Mesenchymal stem cell (in vitro differentiated cells and primary cell): ENCODE measurements at regions not wholly inside any gene's neighbourhood (a gene's known extent, or its start where the extent isn't known, plus 50 kb on each side); places are given as distances from the start of the nearest gene placed in this dataset.

Experiments
- DNase-seq: peaks from one replicate; pipeline ENCODE4 v3.0.0-alpha.2; 2013
- H2AFZ ChIP-seq: one replicate; pipeline ENCODE4 v1.6.1; 2013; ENCODE audit warnings: low read depth, mild to moderate bottlenecking, control low read depth, inconsistent platforms, low read length, moderate library complexity
- H2AK5ac ChIP-seq: 2 replicates; pipeline ENCODE4 v1.6.1; 2013; ENCODE audit warnings: low read length, moderate library complexity, mild to moderate bottlenecking, inconsistent platforms; ENCODE audit not compliant: severe bottlenecking
- H2BK120ac ChIP-seq: one replicate; pipeline ENCODE4 v1.6.1; 2013; ENCODE audit warnings: low read depth, mild to moderate bottlenecking, inconsistent platforms, low read length, moderate library complexity
- H2BK12ac ChIP-seq, 2 experiments: one replicate each; pipeline ENCODE4 v1.6.1; 2013; ENCODE audit warnings: inconsistent platforms in 2 of 2, low read length in 2 of 2, mild to moderate bottlenecking in 2 of 2, moderate library complexity in 2 of 2, control low read depth in 1 of 2
- H2BK15ac ChIP-seq: one replicate; pipeline ENCODE4 v1.6.1; 2013; ENCODE audit warnings: mild to moderate bottlenecking, low read depth, inconsistent platforms; ENCODE audit not compliant: poor library complexity, severe bottlenecking
- H2BK5ac ChIP-seq: 2 replicates; pipeline ENCODE4 v1.6.1; 2013; ENCODE audit warnings: low read depth, mild to moderate bottlenecking, low read length, control low read depth, inconsistent platforms; ENCODE audit not compliant: poor library complexity, severe bottlenecking
- H3K14ac ChIP-seq, 2 experiments: one replicate each; pipeline ENCODE4 v1.6.1; 2013; ENCODE audit warnings: inconsistent platforms in 2 of 2, low read length in 2 of 2, control low read depth in 1 of 2, mild to moderate bottlenecking in 1 of 2, moderate library complexity in 1 of 2
- H3K18ac ChIP-seq, 2 experiments: one replicate each; pipeline ENCODE4 v1.6.1; 2013; ENCODE audit warnings: inconsistent platforms in 2 of 2, low read length in 2 of 2, control low read depth in 1 of 2, low read depth in 1 of 2, mild to moderate bottlenecking in 1 of 2
- H3K23ac ChIP-seq, 2 experiments: one replicate each; pipeline ENCODE4 v1.6.1; 2013; ENCODE audit warnings: inconsistent platforms in 2 of 2, low read length in 2 of 2, mild to moderate bottlenecking in 2 of 2, moderate library complexity in 2 of 2, control low read depth in 1 of 2
- H3K27ac ChIP-seq: 2 replicates; pipeline ENCODE4 v1.5.1; 2013; ENCODE audit warnings: mild to moderate bottlenecking, moderate library complexity, low read length, control low read depth, inconsistent platforms; ENCODE audit not compliant: poor library complexity, severe bottlenecking
- H3K27me3 ChIP-seq, 2 experiments: 2 replicates each; pipeline versions ENCODE4 v1.6.1 to v1.7.0; 2013; ENCODE audit warnings: low read length in 2 of 2, mild to moderate bottlenecking in 2 of 2, moderate library complexity in 2 of 2, control low read depth in 1 of 2, inconsistent platforms in 1 of 2; ENCODE audit not compliant: control insufficient read depth in 1 of 2, insufficient read depth in 1 of 2
- H3K36me3 ChIP-seq, 2 experiments: 2 replicates each; pipeline versions ENCODE4 v1.6.1 to v1.7.0; 2013; ENCODE audit warnings: low read length in 2 of 2, control low read depth in 1 of 2, inconsistent platforms in 1 of 2, low read depth in 1 of 2, mild to moderate bottlenecking in 1 of 2; ENCODE audit not compliant: insufficient read depth in 2 of 2, control insufficient read depth in 1 of 2
- H3K4ac ChIP-seq, 2 experiments: one replicate each; pipeline ENCODE4 v1.6.1; 2013; ENCODE audit warnings: inconsistent platforms in 2 of 2, low read length in 2 of 2, mild to moderate bottlenecking in 2 of 2, moderate library complexity in 2 of 2, control low read depth in 1 of 2, low read depth in 1 of 2
- H3K4me1 ChIP-seq: 2 replicates; pipeline ENCODE4 v1.6.1; 2013; ENCODE audit warnings: low read depth, low read length, control low read depth; ENCODE audit not compliant: control insufficient read depth, insufficient read depth
- H3K4me2 ChIP-seq: 2 replicates; pipeline ENCODE4 v1.6.1; 2013; ENCODE audit warnings: low read length, mild to moderate bottlenecking, inconsistent platforms; ENCODE audit not compliant: poor library complexity, severe bottlenecking
- H3K4me3 ChIP-seq, 2 experiments: 2 replicates each; pipeline versions ENCODE4 v1.5.1 to v1.7.0; 2013; ENCODE audit warnings: low read length in 2 of 2, mild to moderate bottlenecking in 2 of 2, control low read depth in 1 of 2, low read depth in 1 of 2; ENCODE audit not compliant: insufficient read depth in 1 of 2
- H3K79me1 ChIP-seq: replicated peaks from 2 replicates; pipeline ENCODE4 v1.6.1; 2013; ENCODE audit warnings: mild to moderate bottlenecking, control low read depth, low read length, inconsistent platforms; ENCODE audit not compliant: poor library complexity, severe bottlenecking
- H3K9ac ChIP-seq: 2 replicates; pipeline ENCODE4 v1.7.0; 2013; ENCODE audit warnings: mild to moderate bottlenecking, low read length, moderate library complexity
- H3K9me3 ChIP-seq: 2 replicates; pipeline ENCODE4 v1.7.0; 2013; ENCODE audit warnings: mild to moderate bottlenecking, low read length; ENCODE audit not compliant: control insufficient read depth
- H4K8ac ChIP-seq: one replicate; pipeline ENCODE4 v1.6.1; 2013; ENCODE audit warnings: inconsistent platforms, mild to moderate bottlenecking, low read length, moderate library complexity
- H4K91ac ChIP-seq: one replicate; pipeline ENCODE4 v1.6.1; 2013; ENCODE audit warnings: mild to moderate bottlenecking, low read length, inconsistent platforms
- WGBS: methylation state at CpG from one replicate; pipeline ENCODE4 v1.1.7; 2013; ENCODE audit warnings: mixed read lengths; 5-methylcytosine and 5-hydroxymethylcytosine counted together

- no peak overlapping the region for H3K4me3 ChIP-seq
Observed at GRCh38 chr11:122342089-122342744, 226.2 kb upstream of the BLID start.

GRCh38 chr11:122341477-122341876, 225.5 kb upstream of the BLID start:
- H2BK5ac ChIP-seq: no peak overlapping the region
- H3K4me3 ChIP-seq: no peak overlapping the region
- no peak overlapping the region for H4K8ac ChIP-seq
- H3K14ac ChIP-seq: no peak overlapping the region
- H3K18ac ChIP-seq: no peak overlapping the region
- no peak overlapping the region for H3K4ac ChIP-seq
- no peak overlapping the region for H3K4me2 ChIP-seq
- no peaks in the 10 kb centered on the region for H3K79me1 ChIP-seq
- H2BK15ac ChIP-seq: no peak overlapping the region
- no peak overlapping the region for H4K91ac ChIP-seq
- no peaks in the 10 kb centered on the region for H3K4me1 ChIP-seq
- no peaks in the 10 kb centered on the region for H3K27me3 ChIP-seq
- H3K9ac ChIP-seq: no peak overlapping the region
- H2AFZ ChIP-seq: no peak overlapping the region
- no peaks in the 10 kb centered on the region for H3K9me3 ChIP-seq
- whole genome bisulfite sequencing: 100% methylated on average over 1 of the region's 2 CpGs
- H3K23ac ChIP-seq: no peak overlapping the region
- no peak overlapping the region for H2AK5ac ChIP-seq
- no peak overlapping the region for H2BK12ac ChIP-seq
- no peak for DNase-seq
- H3K36me3 ChIP-seq: no peaks in the 10 kb centered on the region
- H2BK120ac ChIP-seq: no peak overlapping the region
- H3K27ac ChIP-seq: no peak overlapping the region

More at GRCh38 chr11:122342089-122342744, 226.2 kb upstream of the BLID start:
- Histone ChIP-seq H3K14ac (no peak overlapping the region), H3K27ac (no peak overlapping the region), H2AK5ac (no peak overlapping the region), H3K4me2 (no peak overlapping the region), H3K79me1 (no peaks in the 10 kb centered on the region), H3K23ac (no peak overlapping the region), H3K4ac (no peak overlapping the region), H3K36me3 (no peaks in the 10 kb centered on the region), H3K27me3 (no peaks in the 10 kb centered on the region), H3K9me3 (no peaks in the 10 kb centered on the region), H3K18ac (no peak overlapping the region), H3K9ac (no peak overlapping the region), H3K4me1 (no peaks in the 10 kb centered on the region), H2AFZ (no peak overlapping the region), H2BK5ac (no peak overlapping the region), H2BK120ac (no peak overlapping the region), H2BK15ac (no peak overlapping the region), H2BK12ac (no peak overlapping the region), H4K91ac (no peak overlapping the region), H4K8ac (no peak overlapping the region)
- WGBS: 82% methylated on average over 3 of the region's 4 CpGs
- no peak for DNase-seq

GRCh38 chr11:122340607-122341290, 224.7 kb upstream of the BLID start:
- no peaks in the 10 kb centered on the region for H3K79me1 ChIP-seq
- no peak overlapping the region for H4K91ac ChIP-seq
- no peak overlapping the region for H3K18ac ChIP-seq
- H3K4me3 ChIP-seq: no peak overlapping the region
- H3K9ac ChIP-seq: no peak overlapping the region
- H3K4me2 ChIP-seq: no peak overlapping the region
- H2BK15ac ChIP-seq: no peak overlapping the region
- no peaks in the 10 kb centered on the region for H3K36me3 ChIP-seq
- no CpG with 5 or more reads among the region's 3 CpGs for WGBS
- DNase-seq: no peak
- H3K27ac ChIP-seq: no peak overlapping the region
- no peaks in the 10 kb centered on the region for H3K9me3 ChIP-seq
- H2BK120ac ChIP-seq: no peak overlapping the region
- H4K8ac ChIP-seq: no peak overlapping the region
- no peak overlapping the region for H2AK5ac ChIP-seq
- H3K14ac ChIP-seq: no peak overlapping the region
- no peak overlapping the region for H2BK5ac ChIP-seq
- no peaks in the 10 kb centered on the region for H3K4me1 ChIP-seq
- no peak overlapping the region for H2AFZ ChIP-seq
- H2BK12ac ChIP-seq: no peak overlapping the region
- H3K23ac ChIP-seq: no peak overlapping the region
- H3K4ac ChIP-seq: no peak overlapping the region
- H3K27me3 ChIP-seq: no peaks in the 10 kb centered on the region

DNA sequence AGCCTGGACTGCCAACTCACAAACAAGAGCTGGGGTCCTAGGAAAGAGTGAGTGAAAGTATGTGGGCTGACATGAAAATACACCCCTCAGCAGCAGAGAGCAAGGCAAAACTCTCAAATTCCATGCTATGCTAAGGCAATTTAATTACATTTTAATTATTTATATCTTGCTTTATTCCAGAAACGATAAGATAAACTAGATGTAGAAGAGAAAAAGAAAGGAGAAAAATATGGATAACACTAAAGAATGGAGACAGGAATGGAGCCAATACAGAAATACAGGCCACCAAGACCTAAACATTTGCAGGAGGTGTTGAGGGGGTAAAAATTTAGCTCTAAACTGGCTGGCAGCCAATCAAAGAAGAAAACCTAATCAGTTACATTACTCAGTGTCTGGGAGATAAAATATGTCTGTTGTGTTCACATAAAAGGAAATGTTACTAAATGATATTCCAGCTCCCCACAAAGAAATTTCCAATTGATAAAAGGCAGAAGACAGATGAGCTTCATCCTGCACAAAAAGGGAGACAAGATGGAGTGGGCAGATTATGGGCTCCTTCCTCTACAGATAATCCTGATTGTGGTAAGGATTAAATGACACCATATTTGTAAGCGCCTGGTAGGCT, 223.5 kb upstream of the BLID start:
- DNase-seq: no peak
- Histone ChIP-seq H2BK12ac (no peak overlapping the region), H3K4me3 (no peak overlapping the region), H3K9me3 (no peaks in the 10 kb centered on the region), H3K36me3 (no peaks in the 10 kb centered on the region), H3K4me1 (no peaks in the 10 kb centered on the region), H2AFZ (no peak overlapping the region), H3K14ac (no peak overlapping the region), H4K8ac (no peak overlapping the region), H3K9ac (no peak overlapping the region), H2BK5ac (no peak overlapping the region), H3K23ac (no peak overlapping the region), H2BK15ac (no peak overlapping the region), H4K91ac (no peak overlapping the region), H2AK5ac (no peak overlapping the region), H3K27ac (no peak overlapping the region), H3K18ac (no peak overlapping the region), H3K4ac (no peak overlapping the region), H3K79me1 (no peaks in the 10 kb centered on the region), H3K27me3 (no peaks in the 10 kb centered on the region), H3K4me2 (no peak overlapping the region), H2BK120ac (no peak overlapping the region)
- WGBS: 63% methylated on average over 1 of the region's 2 CpGs
